NT2/D1 (cell line): ENCODE measurements at regions not wholly inside any gene's neighbourhood (a gene's known extent, or its start where the extent isn't known, plus 50 kb on each side); places are given as distances from the start of the nearest gene placed in this dataset.

Experiments
- SUZ12 ChIP-seq: IDR thresholded peaks from 2 replicates; pipeline ENCODE4 v1.6.1; 2011; ENCODE audit not compliant: insufficient read length, insufficient read depth; ENCODE audit errors: extremely low read depth
- YY1 ChIP-seq: IDR thresholded peaks from 2 replicates; pipeline ENCODE4 v1.6.1; 2011; ENCODE audit not compliant: insufficient read length, insufficient read depth
- ZNF274 ChIP-seq: IDR thresholded peaks from 2 replicates; pipeline ENCODE4 v1.6.1; 2011; ENCODE audit warnings: mild to moderate bottlenecking, low read depth, low read length

DNA sequence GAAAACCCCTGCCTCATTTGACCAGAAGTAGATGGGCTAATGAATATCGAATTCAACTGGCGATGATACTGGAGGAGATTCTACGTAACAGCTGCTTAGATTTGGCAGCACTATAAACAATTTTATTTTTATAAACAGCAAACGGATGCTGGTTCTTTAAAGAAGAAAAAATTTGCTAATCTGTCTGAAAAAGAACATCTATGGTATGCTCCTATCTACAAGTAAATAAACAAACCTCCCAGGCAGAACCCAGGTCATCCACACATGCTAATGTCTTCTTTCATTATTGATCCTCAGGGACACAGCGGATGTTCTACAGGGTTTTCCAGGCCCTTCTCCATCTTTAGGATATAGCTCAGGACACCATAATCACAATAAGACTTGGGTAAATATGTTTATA, 291.3 kb downstream of the ALDH8A1 start:
- TF ChIP-seq ZNF274 (no peak), YY1 (no peak), SUZ12 (no peak)
